Smooth muscle cell (in vitro differentiated cells): ENCODE measurements at regions not wholly inside any gene's neighbourhood (a gene's known extent, or its start where the extent isn't known, plus 50 kb on each side); places are given as distances from the start of the nearest gene placed in this dataset.

Source experiments
- DNase-seq: peaks from one replicate; lab custom pipeline; 2025; ENCODE audit not compliant: unreplicated experiment; lab: John Stamatoyannopoulos, UW
- H2AFZ ChIP-seq: fragments of 200-600 bp; sonication (generic); 2 replicates; pipeline ENCODE4 v1.6.0; 2016; ENCODE audit warnings: antibody characterized with exemption, low read depth, mild to moderate bottlenecking
- H3F3A ChIP-seq: fragments of 200-600 bp; sonication (generic); 2 replicates; pipeline ENCODE4 v1.6.0; 2017; ENCODE audit warnings: antibody characterized with exemption, low read depth
- H3K27ac ChIP-seq: fragments of 200-600 bp; sonication (generic); 2 replicates; pipeline ENCODE4 v1.5.1; 2016; ENCODE audit warnings: low read depth, mild to moderate bottlenecking
- H3K27me3 ChIP-seq: fragments of 200-600 bp; sonication (generic); 2 replicates; pipeline ENCODE4 v1.6.1; 2016; ENCODE audit warnings: low read depth, mild to moderate bottlenecking
- H3K36me3 ChIP-seq: fragments of 200-600 bp; sonication (generic); 2 replicates; pipeline ENCODE4 v1.5.1; 2016; ENCODE audit warnings: low read depth
- H3K4me1 ChIP-seq: fragments of 200-600 bp; sonication (generic); 2 replicates; pipeline ENCODE4 v1.5.1; 2016; ENCODE audit warnings: low read depth
- H3K4me2 ChIP-seq: fragments of 200-600 bp; sonication (generic); 2 replicates; pipeline ENCODE4 v1.6.0; 2016; ENCODE audit warnings: mild to moderate bottlenecking
- H3K4me3 ChIP-seq: fragments of 200-600 bp; sonication (generic); 2 replicates; pipeline ENCODE4 v1.5.1; 2016; ENCODE audit warnings: mild to moderate bottlenecking
- H3K79me2 ChIP-seq: fragments of 200-600 bp; sonication (generic); 2 replicates; pipeline ENCODE4 v1.6.0; 2016; ENCODE audit warnings: low read depth, mild to moderate bottlenecking
- H3K9ac ChIP-seq: fragments of 200-600 bp; sonication (generic); 2 replicates; pipeline ENCODE4 v1.6.0; 2016; ENCODE audit warnings: low read depth
- H3K9me3 ChIP-seq: fragments of 200-600 bp; sonication (generic); replicated peaks from 2 replicates; pipeline ENCODE4 v1.5.1; 2016; ENCODE audit warnings: low read depth
- H4K20me1 ChIP-seq: fragments of 200-600 bp; sonication (generic); 2 replicates; pipeline ENCODE4 v1.6.0; 2016; ENCODE audit warnings: low read depth
- WGBS: methylation state at CpG from one replicate; pipeline ENCODE4 v1.1.7; 2016; ENCODE audit warnings: low lambda C conversion rate; 5-methylcytosine and 5-hydroxymethylcytosine counted together
- TF ChIP-seq, protein P1 (sequence below): fragments of 200-600 bp; sonication (generic); IDR thresholded peaks from 2 replicates; pipeline ENCODE4 v1.5.1; 2017; ENCODE audit warnings: borderline replicate concordance, mild to moderate bottlenecking, antibody characterized with exemption; ENCODE audit not compliant: insufficient read depth, poor library complexity, severe bottlenecking

DNA sequence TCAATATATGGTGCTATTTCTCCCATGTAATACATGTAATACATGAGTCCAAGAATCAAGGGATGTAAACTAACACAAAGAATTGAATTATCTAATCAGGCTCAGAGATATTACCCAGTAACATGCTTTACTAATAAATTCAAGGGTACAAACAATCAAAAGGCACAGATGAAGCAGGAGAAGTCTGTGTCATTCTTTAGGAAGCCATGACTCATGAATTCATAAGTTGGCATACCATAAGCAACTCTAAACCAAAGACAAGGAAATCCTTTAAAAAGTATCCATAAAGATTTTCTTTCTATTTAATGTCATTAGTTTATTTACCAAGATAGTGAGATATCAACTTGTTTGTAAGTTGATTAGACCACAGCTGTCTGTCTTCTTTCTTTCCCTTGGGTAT is 446.0 kb upstream of the IMPG1 start:
- TF ChIP-seq, protein P1, sequence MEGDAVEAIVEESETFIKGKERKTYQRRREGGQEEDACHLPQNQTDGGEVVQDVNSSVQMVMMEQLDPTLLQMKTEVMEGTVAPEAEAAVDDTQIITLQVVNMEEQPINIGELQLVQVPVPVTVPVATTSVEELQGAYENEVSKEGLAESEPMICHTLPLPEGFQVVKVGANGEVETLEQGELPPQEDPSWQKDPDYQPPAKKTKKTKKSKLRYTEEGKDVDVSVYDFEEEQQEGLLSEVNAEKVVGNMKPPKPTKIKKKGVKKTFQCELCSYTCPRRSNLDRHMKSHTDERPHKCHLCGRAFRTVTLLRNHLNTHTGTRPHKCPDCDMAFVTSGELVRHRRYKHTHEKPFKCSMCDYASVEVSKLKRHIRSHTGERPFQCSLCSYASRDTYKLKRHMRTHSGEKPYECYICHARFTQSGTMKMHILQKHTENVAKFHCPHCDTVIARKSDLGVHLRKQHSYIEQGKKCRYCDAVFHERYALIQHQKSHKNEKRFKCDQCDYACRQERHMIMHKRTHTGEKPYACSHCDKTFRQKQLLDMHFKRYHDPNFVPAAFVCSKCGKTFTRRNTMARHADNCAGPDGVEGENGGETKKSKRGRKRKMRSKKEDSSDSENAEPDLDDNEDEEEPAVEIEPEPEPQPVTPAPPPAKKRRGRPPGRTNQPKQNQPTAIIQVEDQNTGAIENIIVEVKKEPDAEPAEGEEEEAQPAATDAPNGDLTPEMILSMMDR: no peak
- no peak for DNase-seq
- Histone ChIP-seq H3K4me2 (no peak overlapping the region), H3K9ac (no peak overlapping the region), H2AFZ (no peak overlapping the region), H3F3A (no peaks in the 10 kb centered on the region), H3K9me3 (no peaks in the 10 kb centered on the region), H3K4me1 (no peaks in the 10 kb centered on the region), H3K27ac (no peak overlapping the region), H3K4me3 (no peak overlapping the region), H3K79me2 (no peaks in the 10 kb centered on the region), H3K27me3 (no peaks in the 10 kb centered on the region), H3K36me3 (no peaks in the 10 kb centered on the region), H4K20me1 (no peaks in the 10 kb centered on the region)

DNA sequence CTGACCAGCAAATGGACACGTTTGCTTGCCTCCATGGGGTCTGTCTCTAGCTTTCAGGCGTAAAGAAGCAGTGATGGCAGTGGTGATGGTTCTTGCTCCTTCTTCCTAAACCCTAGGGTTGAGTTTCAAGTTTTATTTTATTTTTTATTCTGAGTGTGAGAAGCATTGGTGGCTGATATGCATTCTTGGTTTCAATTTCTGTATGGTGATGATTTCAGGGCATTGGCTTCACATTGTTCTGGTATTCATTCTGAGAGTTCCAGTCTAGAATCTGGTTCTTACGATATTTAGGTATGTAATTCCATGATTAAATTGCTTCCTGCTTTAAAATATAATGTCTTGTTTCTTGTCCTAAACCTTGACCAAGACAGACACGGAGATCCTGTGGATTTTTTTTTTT is 444.5 kb upstream of the IMPG1 start:
- TF ChIP-seq, protein P1: no peak
- H3F3A ChIP-seq: no peaks in the 10 kb centered on the region
- no peak overlapping the region for H3K4me3 ChIP-seq
- no peaks in the 10 kb centered on the region for H3K9me3 ChIP-seq
- no peaks in the 10 kb centered on the region for H3K36me3 ChIP-seq
- H4K20me1 ChIP-seq: no peaks in the 10 kb centered on the region
- H3K27me3 ChIP-seq: no peaks in the 10 kb centered on the region
- 94% methylated on average over 4 of the region's 4 CpGs for WGBS
- no peak for DNase-seq
- no peak overlapping the region for H3K27ac ChIP-seq
- H3K4me1 ChIP-seq: no peaks in the 10 kb centered on the region
- no peak overlapping the region for H3K9ac ChIP-seq
- H3K79me2 ChIP-seq: no peaks in the 10 kb centered on the region
- no peak overlapping the region for H3K4me2 ChIP-seq
- H2AFZ ChIP-seq: no peak overlapping the region

GRCh38 chr6:76510489-76510888 is 438.0 kb upstream of the IMPG1 start:
- no peaks in the 10 kb centered on the region for H3K36me3 ChIP-seq
- H3F3A ChIP-seq: no peaks in the 10 kb centered on the region
- H3K4me1 ChIP-seq: no peaks in the 10 kb centered on the region
- no peaks in the 10 kb centered on the region for H3K27me3 ChIP-seq
- DNase-seq: no peak
- no peaks in the 10 kb centered on the region for H3K79me2 ChIP-seq
- no peak overlapping the region for H3K9ac ChIP-seq
- TF ChIP-seq, protein P1: no peak
- no peaks in the 10 kb centered on the region for H4K20me1 ChIP-seq
- H2AFZ ChIP-seq: no peak overlapping the region
- H3K9me3 ChIP-seq: no peaks in the 10 kb centered on the region
- no peak overlapping the region for H3K4me3 ChIP-seq
- H3K27ac ChIP-seq: no peak overlapping the region
- no peak overlapping the region for H3K4me2 ChIP-seq

DNA sequence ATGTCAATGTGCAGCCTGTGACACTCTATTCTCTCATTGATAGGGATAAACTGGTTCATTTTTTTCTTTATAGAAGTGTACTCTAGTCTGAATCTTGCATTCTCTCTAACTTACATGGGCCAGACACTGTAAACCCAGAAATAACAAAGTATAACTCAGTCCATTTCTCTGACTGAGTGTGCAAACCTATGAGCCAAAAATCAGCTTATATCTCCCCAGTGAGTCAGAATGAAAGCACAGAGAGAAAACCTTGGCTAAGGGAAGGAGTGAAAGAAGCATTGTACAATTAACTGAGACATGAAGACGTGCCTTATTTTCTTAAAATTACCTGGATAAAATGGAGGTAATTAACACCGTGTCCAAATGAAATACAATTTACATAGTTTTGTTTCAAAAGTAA is 436.9 kb upstream of the IMPG1 start:
- no peak overlapping the region for H2AFZ ChIP-seq
- DNase-seq: no peak
- H3K79me2 ChIP-seq: no peaks in the 10 kb centered on the region
- no peak overlapping the region for H3K4me3 ChIP-seq
- no peaks in the 10 kb centered on the region for H3K4me1 ChIP-seq
- H3K9me3 ChIP-seq: no peaks in the 10 kb centered on the region
- H4K20me1 ChIP-seq: no peaks in the 10 kb centered on the region
- H3K4me2 ChIP-seq: no peak overlapping the region
- no peak overlapping the region for H3K9ac ChIP-seq
- no peaks in the 10 kb centered on the region for H3F3A ChIP-seq
- H3K36me3 ChIP-seq: no peaks in the 10 kb centered on the region
- no peaks in the 10 kb centered on the region for H3K27me3 ChIP-seq
- no peak overlapping the region for H3K27ac ChIP-seq
- TF ChIP-seq, protein P1: no peak
- 95% methylated on average over 2 of the region's 2 CpGs for WGBS
